Adrenal gland (tissue), 9 donors: ENCODE measurements at regions not wholly inside any gene's neighbourhood (a gene's known extent, or its start where the extent isn't known, plus 50 kb on each side); places are given as distances from the start of the nearest gene placed in this dataset.
A peak's percentile ranks its signal among the peaks of the same experiment; 100 is the strongest.
"Not testable (repeated sequence)": the region's sequence is repeated elsewhere in the genome, so short reads cannot be mapped to it uniquely, and the experiment has no call there.

ENCODE experiments used
- DNase-seq, 7 donors: peaks; one replicate each; pipeline ENCODE4 v3.0.0-alpha.2; 2019 to 2020
- H3K27ac ChIP-seq, 5 donors: fragments of 200-600 bp; sonication (generic) in 4 of 5; 1 replicate in 3 of 5; 2 replicates in 2 of 5; pipeline versions ENCODE4 v1.5.1 to v1.8.0; 2016 to 2020; ENCODE audit warnings: mild to moderate bottlenecking in 1 of 5
- H3K27me3 ChIP-seq: fragments of 200-600 bp; 2 replicates; pipeline ENCODE4 v1.8.0; 2021
- H3K36me3 ChIP-seq, 2 donors: fragments of 200-600 bp; replicated peaks in 1 of 2; 1 replicate in 1 of 2; 2 replicates in 1 of 2; pipeline versions ENCODE4 v1.5.1 to v1.8.0; 2018 to 2022
- H3K4me1 ChIP-seq, 2 donors: fragments of 200-600 bp; replicated peaks in 1 of 2; 1 replicate in 1 of 2; 2 replicates in 1 of 2; pipeline versions ENCODE4 v1.5.1 to v1.8.0; 2018 to 2021
- H3K4me3 ChIP-seq, 4 donors: fragments of 200-600 bp; sonication (generic) in 3 of 4; one replicate each; pipeline ENCODE4 v1.5.1; 2016 to 2018
- H3K9me3 ChIP-seq, 3 donors: fragments of 200-600 bp; sonication (generic) in 1 of 3; replicated peaks in 1 of 3; 1 replicate in 2 of 3; 2 replicates in 1 of 3; pipeline versions ENCODE4 v1.5.1 to v1.8.0; 2016 to 2021
- CTCF ChIP-seq, 6 experiments: fragments of 450-650 bp in 4 of 6; fragments of 200-600 bp in 2 of 6; sonication (generic) in 1 of 6; IDR thresholded peaks; 1 replicate in 5 of 6; 2 replicates in 1 of 6; pipeline versions ENCODE4 v1.5.1 to v1.8.0; 2016 to 2021; ENCODE audit warnings: antibody characterized with exemption in 6 of 6, mild to moderate bottlenecking in 2 of 6, moderate library complexity in 1 of 6
- POLR2A ChIP-seq, 2 donors: fragments of 450-650 bp; IDR thresholded peaks; one replicate each; pipeline ENCODE4 v1.6.1; 2017; ENCODE audit warnings: antibody characterized with exemption in 2 of 2, mild to moderate bottlenecking in 2 of 2, moderate library complexity in 1 of 2
- WGBS, 4 donors: extraction: QIAGEN DNeasy Blood & Tissue Kit in 2 of 4; methylation state at CpG; one replicate each; pipeline versions ENCODE4 v1.1.5 to v1.1.7; 2013 to 2017; 5-methylcytosine and 5-hydroxymethylcytosine counted together
- intact Hi-C, 2 donors: fragments of 100-400 bp; cut with DNase I; formaldehyde crosslinking; loops; one replicate each; pipeline versions ENCODE4 v1.14.1 to v1.15.0; 2022 to 2023
- donor health status: healthy with polysubstance abuse.
- donor health status: Bipolar disorder and iron deficiency.
- donor health status: DM: yes; HTN: yes; CAD: no.
- donor health status: DM: no; HTN: no; CAD: no.
- donor health status: DM: no; HTN: no; CAD: no.

DNA sequence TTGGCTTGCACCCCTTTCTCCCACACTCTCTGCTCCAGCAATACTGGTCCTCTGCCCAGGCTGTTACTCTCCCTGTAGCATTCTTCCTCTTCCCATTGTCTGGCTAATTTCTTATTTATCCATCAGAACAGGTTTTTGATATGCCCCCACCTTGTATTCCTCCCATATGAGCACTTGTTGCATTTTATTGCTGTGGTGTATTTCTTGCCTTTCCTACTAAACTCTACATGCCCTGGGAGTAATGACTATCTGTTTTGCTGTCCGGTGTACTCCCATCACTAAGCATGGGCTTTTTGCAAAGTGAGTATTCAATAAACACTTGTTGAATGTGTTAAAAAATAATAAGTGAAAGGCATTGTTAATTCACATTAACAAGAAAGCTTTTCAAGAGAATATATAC is 104.3 kb upstream of the RANBP3L start:
- 98 to 100% (median 98%) methylated on average over 1 of the region's 1 CpG for WGBS, 4 donors
- H3K27me3 ChIP-seq: no peaks in the 10 kb centered on the region
- H3K27ac ChIP-seq: no peak overlapping the region
- no peak for TF ChIP-seq CTCF (IDR thresholded peaks at IDR 0.05)
- no peak for TF ChIP-seq POLR2A (IDR thresholded peaks at IDR 0.05)
- no peaks in the 10 kb centered on the region for H3K9me3 ChIP-seq
- intact Hi-C loops: loop anchor here in 1 of 2 donors (10.0 kb wide), 1 partner anchor 141 kb away; no protein-coding TSS in a partner anchor
- no peak for DNase-seq
- H3K4me3 ChIP-seq: no peak overlapping the region
- H3K4me1 ChIP-seq: no peaks in the 10 kb centered on the region
- no peaks in the 10 kb centered on the region for H3K36me3 ChIP-seq

- Histone ChIP-seq H3K4me1 (no peaks in the 10 kb centered on the region), H3K4me3 (no peak overlapping the region), H3K9me3 (no peaks in the 10 kb centered on the region), H3K27ac (no peak overlapping the region), H3K36me3 (no peaks in the 10 kb centered on the region), H3K27me3 (no peaks in the 10 kb centered on the region)
- intact Hi-C loops: loop anchor here in 1 of 2 donors (10.0 kb wide), 1 partner anchor 143 kb away; no protein-coding TSS in a partner anchor
- 62 to 85% (median 65%) methylated on average over 2 of the region's 2 CpGs for WGBS, 4 donors
- TF ChIP-seq CTCF (IDR thresholded peaks at IDR 0.05) (no peak), POLR2A (IDR thresholded peaks at IDR 0.05) (no peak)
- DNase-seq: no peak
Measured at GRCh38 chr5:36407396-36407795, 105.7 kb upstream of the RANBP3L start.

- not testable (repeated sequence) for H3K27ac ChIP-seq, H3K9me3 ChIP-seq, H3K4me1 ChIP-seq, H3K27me3 ChIP-seq, H3K36me3 ChIP-seq, DNase-seq, H3K4me3 ChIP-seq
- intact Hi-C loops: loop anchor here (5.0 to 10.0 kb wide), 2 partner anchors 145 to 283 kb away; no protein-coding TSS in a partner anchor
Measured at GRCh38 chr5:36409711-36410110, 108.0 kb upstream of the RANBP3L start.

DNA sequence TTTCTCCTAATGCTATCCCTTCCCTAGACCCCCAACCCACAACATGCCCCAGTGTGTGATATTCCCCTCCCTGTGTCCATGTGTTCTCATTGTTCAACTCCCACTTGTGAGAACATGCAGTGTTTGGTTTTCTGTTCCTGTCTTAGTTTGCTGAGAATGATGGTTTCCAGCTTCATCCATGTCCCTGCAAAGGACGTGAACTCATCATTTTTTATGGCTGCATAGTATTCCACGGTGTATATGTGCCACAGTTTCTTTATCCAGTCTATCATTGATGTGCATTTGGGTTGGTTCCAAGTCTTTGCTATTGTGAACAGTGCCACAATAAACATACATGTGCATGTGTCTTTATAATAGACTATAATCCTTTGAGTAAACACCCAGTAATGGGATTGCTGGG is 109.0 kb upstream of the RANBP3L start:
- H3K4me1 ChIP-seq, DNase-seq, H3K27me3 ChIP-seq, H3K4me3 ChIP-seq, H3K36me3 ChIP-seq, H3K27ac ChIP-seq, H3K9me3 ChIP-seq: not testable (repeated sequence)
- intact Hi-C loops: loop anchor here in 1 of 2 donors (5.0 kb wide), 1 partner anchor 282 kb away; no protein-coding TSS in a partner anchor
- WGBS, 4 donors: 87 to 100% (median 91%) methylated on average over 2 of the region's 2 CpGs

DNA sequence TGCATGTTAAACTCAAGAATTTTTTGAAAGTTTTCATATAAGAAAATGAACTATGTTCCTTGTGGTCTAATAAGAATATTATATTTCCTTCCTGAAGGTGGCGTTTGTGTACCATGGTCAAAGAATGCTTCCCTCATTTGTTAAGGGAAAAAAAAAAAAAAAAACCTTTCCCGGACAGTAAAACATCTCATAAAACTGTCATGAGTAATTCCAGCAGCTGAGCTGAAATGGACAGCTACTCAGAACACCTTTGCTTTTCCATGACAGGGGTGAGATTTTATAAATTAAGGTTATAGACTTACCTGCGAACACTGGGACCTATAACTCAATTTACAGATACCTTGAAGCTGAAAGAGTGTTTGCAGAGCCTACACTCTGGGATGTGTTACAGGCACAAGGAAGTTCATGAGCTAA is 113.2 kb upstream of the RANBP3L start:
- no peaks in the 10 kb centered on the region for H3K9me3 ChIP-seq
- no peak overlapping the region for H3K27ac ChIP-seq
- 16 to 28% (median 27%) methylated on average over 3 of the region's 3 CpGs for WGBS, 4 donors
- H3K36me3 ChIP-seq: no peaks in the 10 kb centered on the region
- H3K4me3 ChIP-seq: no peak overlapping the region
- H3K4me1 ChIP-seq: no peaks in the 10 kb centered on the region
- H3K27me3 ChIP-seq: no peaks in the 10 kb centered on the region
- no peak for DNase-seq
- TF ChIP-seq POLR2A (IDR thresholded peaks at IDR 0.05): no peak
- TF ChIP-seq CTCF (IDR thresholded peaks at IDR 0.05): peak; percentile 31 to 81 (median 58)
- intact Hi-C loops: loop anchor here (2.0 to 5.0 kb wide), 3 partner anchors 92 to 278 kb away; no protein-coding TSS in a partner anchor
